NCI-H128 (cell line): ENCODE measurements at regions not wholly inside any gene's neighbourhood (a gene's known extent, or its start where the extent isn't known, plus 50 kb on each side); places are given as distances from the start of the nearest gene placed in this dataset.

Experiments used
- DNase-seq: peaks from one replicate; lab custom pipeline; 2025; ENCODE audit not compliant: unreplicated experiment; lab: John Stamatoyannopoulos, UW

DNA sequence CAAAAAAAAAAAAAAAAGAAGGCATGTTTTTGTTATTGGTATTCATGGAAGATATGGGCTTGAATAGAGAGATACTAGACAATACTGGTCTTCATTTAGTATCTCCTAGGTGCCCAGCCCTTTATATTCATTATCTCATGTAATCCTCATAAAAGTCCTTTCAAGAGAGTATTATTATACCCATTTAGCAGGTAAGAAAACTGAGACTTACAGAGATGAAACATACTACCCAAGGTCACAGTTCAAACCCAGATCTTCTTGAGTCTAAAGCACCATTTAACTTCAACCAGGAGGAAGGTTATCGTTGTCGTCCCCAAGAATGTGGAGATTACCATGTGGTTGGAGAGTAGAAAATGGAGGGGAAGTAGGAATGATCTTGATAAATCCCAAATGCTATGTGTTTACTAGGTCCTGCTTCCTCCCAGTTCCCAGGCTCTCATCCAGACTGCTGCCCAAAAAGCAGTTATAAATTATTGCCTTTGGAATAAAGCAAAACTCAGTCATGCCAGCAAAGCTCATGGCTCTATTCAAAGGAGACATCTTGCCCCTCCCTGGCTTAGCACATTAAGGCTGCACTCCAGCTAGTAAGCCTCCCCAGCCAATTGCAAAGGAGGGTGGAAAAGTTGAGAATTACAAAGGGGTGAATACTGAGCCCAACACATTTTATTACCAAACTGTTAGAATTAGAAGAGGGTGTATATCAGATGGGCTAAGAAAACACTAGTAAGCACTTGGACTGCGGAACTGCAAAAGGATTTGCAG, 163.9 kb downstream of the PIK3R1 start:
- no peak for DNase-seq

DNA sequence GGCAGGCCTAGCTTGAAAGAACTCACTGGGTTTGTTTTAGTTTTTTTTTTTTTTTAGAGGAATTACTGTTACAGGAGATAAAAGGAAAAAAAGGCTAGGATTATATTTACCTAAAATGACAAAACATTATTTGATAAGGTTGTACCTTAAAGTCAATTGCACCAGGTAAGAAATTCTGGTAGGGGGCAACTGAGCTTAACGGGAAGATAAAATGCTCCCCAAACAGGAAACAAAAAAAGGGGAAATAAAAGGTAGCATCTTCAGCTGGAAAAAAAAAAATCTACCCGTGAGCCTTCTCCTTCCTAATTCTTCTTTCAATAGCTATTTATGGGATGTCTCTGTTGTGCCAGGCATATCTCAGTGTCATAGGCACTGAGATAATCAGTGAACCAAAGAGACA, 164.5 kb downstream of the PIK3R1 start:
- DNase-seq = no peak

DNA sequence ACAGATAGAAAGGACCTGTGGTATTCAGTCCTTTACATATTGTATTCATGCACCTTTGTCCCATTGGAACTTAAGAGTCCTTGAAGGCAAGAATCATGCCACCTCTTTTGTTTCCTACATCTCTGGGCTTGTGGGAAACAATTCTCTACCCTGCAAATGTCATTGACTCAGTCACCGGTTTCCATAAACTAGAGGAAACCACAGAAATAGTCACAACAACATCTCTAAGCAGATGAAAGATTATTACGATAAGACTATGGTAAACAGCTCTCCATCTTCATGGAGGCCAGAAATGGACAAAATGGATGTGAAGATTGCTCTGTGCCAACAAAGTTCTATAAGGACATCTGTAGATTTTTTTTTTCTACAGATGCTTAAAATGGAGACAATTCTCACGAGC, 165.5 kb downstream of the PIK3R1 start:
- DNase-seq = no peak

DNA sequence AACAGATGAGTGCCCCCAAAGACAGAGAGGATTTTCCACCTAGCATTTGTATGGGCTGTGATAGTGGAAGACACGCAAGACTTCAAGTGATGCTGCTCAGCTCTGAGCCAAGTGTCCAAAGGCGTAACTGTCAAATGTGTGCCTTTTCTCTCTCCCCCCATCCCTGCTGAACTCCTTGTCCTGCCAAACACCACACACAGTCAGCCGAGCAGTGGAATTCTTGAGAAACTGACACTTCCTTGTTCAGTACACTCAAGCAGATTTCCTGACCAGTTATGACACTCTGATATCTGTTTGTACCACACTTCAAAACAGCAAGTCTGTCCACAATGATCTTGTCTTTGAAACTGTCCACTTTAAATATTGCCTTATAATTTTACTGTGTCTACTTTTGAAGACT, 166.4 kb downstream of the PIK3R1 start:
- no peak for DNase-seq

DNA sequence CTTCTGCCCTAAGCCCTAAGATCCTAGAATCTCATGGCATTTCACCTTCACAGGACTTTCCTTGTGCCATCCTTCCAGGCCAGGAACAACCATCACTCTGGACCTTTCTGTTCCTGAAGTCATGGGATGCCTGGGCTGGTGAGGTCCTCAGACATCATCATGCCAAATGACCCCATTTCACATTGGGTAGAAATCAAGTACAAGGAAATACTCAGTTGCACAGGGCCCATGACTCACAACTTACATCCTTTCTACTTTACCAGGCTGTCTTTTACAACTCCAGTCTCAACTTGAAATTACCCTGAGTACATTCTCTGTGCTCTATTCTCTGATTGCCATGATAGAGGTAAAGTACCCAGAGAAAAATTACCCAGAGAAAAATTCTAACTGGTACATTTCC, 167.1 kb downstream of the PIK3R1 start:
- no peak for DNase-seq

DNA sequence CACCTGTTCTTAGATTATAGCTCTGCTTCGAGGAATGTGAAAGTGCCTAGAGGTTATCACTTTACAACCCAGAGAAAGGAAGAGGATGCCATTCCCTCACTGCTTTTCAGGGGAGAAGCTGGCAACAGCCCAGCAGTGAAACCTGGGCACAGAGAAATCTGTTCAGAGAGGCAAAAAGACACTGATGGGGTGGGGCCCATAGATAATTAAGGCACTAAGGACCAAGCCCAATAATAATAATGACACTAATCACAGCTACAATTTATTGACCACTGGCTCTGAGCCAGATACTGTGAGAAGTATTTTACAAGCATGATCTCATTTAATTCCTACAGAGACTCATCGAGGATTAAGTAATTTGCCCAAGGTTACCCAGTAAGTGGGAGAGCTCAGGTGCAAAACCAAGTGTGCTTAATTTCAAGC, 168.3 kb downstream of the PIK3R1 start:
- no peak for DNase-seq

DNA sequence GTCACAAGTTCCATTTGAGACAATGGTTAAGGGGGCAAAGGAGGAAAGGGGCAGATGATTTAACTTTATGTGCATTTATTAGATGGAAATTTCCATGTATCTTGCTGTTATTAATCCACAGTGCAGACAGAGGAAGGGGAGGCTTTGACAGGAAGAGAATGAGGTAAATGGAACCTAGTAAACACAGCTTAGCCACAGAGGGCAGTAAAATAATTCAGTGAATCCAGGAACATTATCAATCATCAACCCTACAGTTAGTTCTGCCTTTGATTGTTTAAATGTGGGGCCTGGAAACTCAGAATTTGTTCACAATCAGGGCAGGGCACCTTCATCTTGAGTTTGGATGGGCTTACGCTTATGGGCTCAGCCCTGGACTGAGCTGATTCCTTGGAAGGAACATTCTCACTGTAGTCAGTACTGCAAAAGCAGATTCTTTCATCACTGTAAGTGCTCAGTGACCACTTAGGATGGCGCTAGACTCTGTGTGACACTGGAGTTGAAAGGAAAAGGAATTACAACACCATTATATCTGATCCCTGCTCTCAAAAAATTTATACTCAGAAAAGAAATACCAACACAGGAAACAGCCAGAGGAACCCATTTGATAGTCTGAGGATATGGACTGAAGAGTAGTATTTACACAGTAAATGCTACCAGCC, 169.5 kb downstream of the PIK3R1 start:
- DNase-seq = no peak

DNA sequence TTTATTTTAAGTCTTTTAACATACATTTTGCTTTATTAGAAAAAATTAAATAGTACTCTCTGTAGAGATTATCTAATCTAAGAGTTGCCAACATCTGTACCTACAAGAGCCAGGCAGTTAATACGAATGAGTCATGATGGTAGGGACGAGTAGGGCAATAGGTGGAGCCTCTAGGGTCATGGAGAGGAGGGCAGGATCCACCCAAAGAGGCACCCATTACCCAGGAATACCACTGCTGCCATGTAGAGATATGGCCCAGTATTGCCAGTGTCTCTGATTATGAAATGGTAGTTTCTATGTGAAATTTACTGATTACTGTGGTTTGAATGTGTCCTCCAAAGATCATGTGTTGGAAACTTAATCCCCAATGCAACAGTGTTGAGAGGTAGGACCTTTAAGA, 170.4 kb downstream of the PIK3R1 start:
- DNase-seq = no peak

DNA sequence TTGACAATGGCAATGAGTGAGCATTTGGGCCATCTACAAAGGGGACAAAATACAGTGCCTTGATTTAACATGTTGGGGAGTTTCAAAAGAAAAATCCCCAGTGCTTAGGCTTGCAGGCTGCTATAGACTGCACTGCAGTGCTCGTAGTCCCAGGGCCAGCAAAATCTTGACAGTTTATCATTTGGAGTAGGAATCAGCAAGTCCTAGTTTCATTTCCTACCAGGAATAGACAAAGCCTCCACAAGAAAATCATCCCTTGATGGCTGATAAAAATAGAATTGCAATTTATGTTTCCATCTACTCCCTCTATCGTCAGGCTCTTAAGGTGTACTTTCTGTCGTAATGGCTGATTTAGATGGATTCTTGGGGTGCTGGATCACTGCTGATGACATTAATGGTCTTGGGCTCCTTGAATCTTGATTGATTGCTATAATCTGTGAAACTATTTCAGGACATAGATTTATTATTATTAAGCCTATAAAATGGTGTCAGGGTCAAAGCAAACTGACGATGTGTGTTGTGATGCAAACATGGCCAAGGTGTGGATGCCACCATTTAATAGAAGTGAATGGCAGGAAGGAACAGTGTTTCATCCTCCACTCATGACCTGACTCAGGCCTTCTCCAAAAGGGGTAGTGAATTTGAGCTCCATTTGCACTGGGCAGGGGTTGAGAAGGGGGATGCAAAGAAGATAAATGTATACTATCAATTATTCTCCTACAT, 171.7 kb downstream of the PIK3R1 start:
- DNase-seq = no peak

DNA sequence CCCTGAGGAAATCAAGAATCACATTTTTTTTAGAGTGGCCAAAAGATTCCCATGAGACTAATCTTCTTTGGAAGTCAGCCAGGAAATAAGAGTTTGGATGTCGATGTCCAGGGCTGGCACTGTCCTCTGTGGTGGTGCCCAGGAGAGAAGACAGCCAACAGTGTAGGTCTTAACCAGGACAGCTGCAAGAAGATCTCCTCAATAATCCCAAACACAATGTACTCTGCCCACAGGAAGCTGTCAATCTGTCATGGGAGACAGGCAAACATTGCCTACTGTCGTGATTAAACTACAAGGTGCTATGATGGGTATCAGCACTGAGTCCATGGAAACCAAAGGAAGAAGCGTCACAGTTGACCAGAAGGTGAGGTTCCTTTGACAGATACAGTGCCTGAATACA, 174.1 kb downstream of the PIK3R1 start:
- DNase-seq = no peak

DNA sequence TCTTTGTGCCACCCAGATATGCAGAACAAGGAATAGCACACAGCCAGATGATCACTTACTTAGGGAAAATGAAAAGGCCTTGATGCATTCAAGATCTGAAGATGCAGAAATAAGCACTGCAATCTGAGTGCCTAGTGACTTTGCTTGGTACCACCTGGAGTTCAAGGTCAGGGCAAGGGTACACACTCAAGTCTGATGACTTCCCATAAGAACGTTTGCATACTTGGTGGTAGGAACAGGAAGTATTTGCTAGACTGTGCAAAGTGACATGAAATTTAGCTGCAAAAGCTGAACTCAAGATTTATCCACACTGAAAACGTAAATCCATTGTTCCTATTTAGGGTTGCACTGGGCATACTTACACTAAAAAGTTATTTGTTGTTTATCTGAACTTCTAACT, 177.1 kb downstream of the PIK3R1 start:
- DNase-seq = no peak

DNA sequence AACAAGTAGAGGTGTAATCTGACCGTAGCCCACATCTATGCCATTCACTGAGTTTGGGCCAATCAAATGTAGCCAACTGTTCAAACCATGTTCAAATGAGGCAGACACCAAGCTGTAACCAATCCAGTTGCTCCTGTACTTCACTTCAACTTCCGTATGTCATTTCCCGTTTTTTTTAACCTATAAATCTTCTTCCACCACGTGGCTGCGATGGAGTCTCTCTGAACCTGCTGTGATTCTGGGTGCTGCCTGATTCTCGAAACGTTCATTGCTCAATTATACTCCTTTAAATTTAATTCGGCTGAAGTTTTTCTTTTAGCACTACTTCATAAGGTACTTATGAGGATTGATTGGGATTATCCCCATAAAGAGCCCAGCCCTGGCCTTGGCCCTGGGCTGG, 179.7 kb downstream of the PIK3R1 start:
- no peak for DNase-seq

DNA sequence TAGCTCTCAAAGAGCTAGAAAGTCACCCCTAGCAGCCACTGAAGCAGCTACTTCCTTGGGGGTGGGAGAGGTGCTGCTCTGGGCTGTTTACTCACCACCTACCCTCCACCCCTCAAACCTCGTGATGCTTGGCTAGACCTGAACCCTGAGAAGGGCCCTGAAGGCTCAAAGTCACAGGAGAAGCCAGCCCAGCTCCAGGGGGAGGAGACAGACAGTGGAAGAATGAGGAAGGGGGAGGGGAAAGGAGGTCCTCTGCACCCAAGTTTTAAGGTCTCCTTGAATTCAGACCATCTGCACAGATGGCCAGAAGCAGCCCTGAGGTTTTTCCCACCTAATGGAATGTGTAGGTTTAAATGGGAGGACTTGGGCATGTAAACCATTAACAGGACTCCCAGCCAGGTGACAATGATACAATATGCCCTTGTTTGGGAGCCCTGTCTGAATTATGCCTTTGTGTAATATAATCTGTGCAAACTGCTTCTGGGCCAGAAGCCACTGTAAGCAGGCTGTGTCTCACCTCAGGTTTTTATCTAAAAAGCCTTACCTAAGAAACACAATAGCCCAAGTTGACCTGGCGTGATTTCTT, 180.5 kb downstream of the PIK3R1 start:
- DNase-seq = no peak

DNA sequence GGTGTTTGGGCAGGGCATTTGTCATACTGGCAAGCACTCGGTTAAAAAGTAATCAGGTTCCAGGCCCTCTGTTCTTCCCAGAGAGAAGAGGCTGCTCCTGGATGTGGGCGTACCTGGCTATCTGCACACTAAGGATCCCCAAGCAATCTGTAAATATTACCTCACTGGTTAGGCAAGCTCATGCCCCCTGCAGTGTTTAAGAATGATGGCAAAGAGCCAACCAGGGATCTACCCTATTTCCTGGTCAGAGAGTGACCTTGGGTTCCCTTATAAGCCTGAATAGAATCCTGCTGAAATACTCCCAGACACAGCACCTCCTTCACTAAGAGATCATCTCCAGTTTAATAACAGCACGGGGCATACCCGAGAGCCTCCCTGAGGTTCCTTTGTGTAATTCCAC, 181.2 kb downstream of the PIK3R1 start:
- DNase-seq = no peak

DNA sequence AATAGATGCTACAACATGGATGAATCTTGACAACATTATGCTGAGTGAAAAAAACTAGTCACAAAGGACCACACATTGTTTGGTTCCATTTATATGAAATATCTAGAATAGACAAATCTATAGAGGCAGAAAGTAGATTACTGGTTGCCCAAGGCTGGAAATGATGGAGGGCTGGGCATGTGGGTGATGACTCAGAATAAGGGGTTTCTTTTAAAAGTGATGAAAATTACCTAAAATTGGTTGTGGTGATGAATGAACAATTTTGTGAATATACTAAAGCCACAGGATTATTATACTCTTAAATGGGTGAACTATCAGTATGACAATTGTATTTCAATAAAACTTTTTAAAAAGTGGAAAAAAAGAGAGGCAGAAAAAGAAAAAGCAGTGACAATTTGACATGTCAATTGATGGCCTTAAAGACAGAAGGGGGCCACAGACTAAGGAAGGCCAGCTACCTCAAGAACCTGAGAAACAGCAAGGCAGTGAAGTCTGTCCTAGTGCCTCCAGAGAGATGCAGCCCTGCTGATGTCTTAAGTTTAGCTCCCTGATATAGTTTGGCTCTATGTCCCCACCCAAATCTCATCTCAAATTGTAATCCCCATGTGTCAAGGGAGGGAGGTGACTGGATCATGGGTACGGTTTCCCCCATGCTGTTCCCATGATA, 182.7 kb downstream of the PIK3R1 start:
- no peak for DNase-seq

DNA sequence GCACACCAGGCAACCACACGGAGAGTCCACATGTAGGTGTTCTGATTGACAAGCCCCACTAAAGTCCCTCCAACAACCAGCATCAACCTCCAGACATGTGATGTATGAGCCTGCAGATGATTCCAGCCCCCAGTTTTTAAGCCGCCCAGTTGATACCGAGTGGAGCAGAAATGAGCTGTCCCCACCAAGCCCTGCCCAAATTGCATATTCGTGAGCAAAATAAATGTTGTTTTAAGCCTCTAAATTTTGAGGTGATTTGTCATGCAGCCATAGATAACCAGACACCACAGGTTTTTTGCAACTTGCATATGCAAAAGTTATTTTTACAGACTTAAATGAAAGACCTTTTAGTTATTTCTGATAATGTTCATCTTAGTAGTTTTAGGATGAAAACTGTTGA, 187.7 kb downstream of the PIK3R1 start:
- DNase-seq = no peak

DNA sequence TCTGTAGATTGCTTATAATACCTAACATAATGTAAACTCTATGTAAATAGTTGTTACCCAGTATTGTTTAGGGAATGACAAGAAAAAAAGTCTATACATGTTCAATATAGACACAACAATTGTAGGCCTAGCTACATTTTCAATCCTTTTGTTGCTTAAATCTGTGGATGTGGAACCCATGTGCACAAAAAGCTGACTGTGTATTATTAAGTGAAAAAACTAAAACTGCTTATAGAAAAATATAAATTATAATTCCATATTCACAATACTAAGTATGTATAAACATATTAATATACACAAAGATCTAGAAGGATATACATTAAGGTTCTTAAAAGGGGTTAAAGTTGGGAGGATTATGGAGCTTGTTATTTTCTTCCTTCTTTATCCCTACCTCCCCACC, 188.7 kb downstream of the PIK3R1 start:
- DNase-seq = no peak

DNA sequence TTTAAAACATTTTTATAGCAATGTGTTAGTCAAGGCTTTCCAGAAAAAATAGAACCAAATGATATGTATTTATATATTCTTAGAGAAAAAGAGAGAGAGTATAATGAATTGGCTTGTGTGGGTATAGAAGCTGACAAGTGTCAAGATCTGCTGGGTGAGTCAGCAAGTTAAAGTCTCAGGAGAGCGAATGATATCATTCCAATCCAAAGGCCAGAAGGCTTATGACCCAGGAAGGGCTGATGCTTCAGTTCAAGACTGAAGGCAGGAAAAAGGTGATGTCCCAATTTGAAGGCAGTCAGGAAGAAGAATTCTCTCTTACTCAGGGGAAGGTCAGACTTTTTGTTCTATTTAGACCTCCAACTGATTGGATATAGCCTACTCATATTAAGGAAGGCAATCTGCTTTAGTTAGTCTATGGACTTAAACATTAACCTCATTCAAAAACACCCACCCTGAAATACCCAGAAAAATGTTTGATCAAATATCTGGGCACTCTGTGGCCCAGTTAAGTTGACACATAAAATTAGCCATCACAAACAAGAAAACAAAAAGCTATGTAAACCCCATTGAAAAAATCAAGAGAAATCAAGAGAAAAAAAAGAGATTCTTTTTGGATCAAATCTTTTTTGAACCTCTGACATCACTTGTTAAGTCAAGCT, 189.6 kb downstream of the PIK3R1 start:
- DNase-seq = no peak

DNA sequence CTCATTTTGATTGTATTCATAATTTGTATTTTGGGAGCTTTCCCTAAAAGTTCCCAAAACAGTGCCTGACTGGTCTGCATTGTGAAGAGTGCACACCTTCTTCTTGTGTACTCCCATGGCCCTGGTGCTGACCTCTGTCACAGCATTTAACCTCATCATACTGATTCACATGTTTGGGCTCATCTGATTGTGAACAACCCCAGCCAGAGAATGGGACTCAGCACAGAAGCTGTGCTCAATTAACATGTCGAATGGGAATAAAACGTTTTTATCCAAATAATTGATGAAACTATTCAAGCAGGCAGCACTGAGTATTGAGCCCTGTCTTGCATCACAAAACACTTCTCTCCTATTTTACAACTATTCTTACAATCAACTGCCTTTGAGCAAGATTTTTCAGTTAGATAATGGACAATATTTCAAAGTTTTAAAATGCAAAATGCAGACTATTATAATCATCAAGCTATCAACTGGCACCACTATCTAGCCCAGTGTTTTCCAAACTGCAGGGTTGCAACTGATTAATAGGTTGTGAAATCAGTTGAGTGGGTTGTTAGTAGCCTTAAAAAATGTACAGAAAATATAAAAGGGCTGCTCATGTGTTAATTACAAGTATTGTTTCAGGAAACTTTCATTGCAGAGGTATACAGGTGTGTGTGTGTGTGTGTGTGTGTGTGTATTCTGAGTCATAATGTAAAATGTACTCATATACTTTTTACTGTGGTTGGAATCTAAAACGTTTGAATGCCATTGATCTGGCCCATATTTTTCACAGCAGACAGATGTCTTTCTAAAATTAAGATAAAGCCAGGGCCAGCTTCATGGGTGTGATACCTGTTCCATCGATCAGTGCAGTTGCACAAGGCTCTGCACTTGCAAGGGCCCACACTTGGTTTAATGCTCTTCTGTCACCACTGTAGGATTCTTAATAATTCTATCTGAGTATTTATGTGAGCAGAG, 190.5 kb downstream of the PIK3R1 start:
- no peak for DNase-seq

DNA sequence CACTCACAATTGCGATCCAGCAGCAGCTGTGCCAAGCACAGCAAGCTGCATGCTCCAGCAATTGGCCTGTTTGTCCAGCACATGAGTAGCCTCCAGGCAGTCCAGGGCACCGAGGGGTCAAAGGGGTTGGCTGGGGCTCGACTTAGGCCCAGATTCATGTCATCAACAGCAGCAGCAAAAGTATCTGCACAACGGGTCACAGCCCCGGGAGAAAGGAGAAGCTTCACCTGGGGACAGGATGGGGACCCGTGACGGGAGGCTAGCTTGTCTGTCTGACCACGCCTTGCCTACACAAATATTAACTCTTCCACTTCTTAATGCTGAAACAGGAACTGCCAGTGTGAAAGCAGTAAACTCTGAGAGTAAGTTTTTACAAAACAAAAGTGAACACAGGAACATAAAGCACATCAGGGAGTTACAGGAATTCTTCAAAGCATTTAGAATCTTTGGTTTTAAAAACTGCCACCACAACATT, 191.2 kb downstream of the PIK3R1 start:
- no peak for DNase-seq
